ENCODE measurements at regions not wholly inside any gene's neighbourhood (a gene's known extent, or its start where the extent isn't known, plus 50 kb on each side); places are given as distances from the start of the nearest gene placed in this dataset.

GRCh38 chr2:18123211-18123570 is 244.7 kb downstream of the KCNS3 start:
- TF ChIP-seq EZH2 (IDR thresholded peaks at IDR 0.05; ENCODE audit: borderline replicate concordance, low read depth, low read length, poor library complexity, severe bottlenecking): no peak
- TF ChIP-seq CTCF (conservative IDR thresholded peaks at IDR 0.05; ENCODE audit: low read depth, low read length): no peak

Data from A673 (cell line).